ENCODE measurements at regions not wholly inside any gene's neighbourhood (a gene's known extent, or its start where the extent isn't known, plus 50 kb on each side); places are given as distances from the start of the nearest gene placed in this dataset.

GRCh38 chr2:128468186-128468920 is 149.7 kb upstream of the HS6ST1 start:
- Histone ChIP-seq H3K27ac (ENCODE audit: control insufficient read depth, insufficient read depth, low read length) (no peak overlapping the region), H3K27me3 (ENCODE audit: control insufficient read depth, extremely low read depth, insufficient read depth, low read length) (peaks cover 4% of the 10 kb centered on the region), H3K4me1 (ENCODE audit: control insufficient read depth, extremely low read depth, insufficient read depth, low read length) (no peaks in the 10 kb centered on the region), H3K79me2 (ENCODE audit: control insufficient read depth, insufficient read depth, low read length) (no peaks in the 10 kb centered on the region), H4K20me1 (ENCODE audit: control insufficient read depth, extremely low read depth, insufficient read depth, low read length) (no peaks in the 10 kb centered on the region), H3K9me1 (ENCODE audit: control insufficient read depth, extremely low read depth, insufficient read depth, low read length) (no peaks in the 10 kb centered on the region), H3K4me2 (ENCODE audit: control insufficient read depth, extremely low read depth, insufficient read depth, low read depth, low read length) (no peak overlapping the region), H3K9ac (ENCODE audit: control insufficient read depth, extremely low read depth, insufficient read depth, low read length) (no peak overlapping the region), H3K9me3 (ENCODE audit: control insufficient read depth, low read depth, low read length) (peaks cover 8% of the 10 kb centered on the region), H3K36me3 (ENCODE audit: control insufficient read depth in 2 of 2, extremely low read depth in 1 of 2, insufficient read depth in 2 of 2, low read length in 2 of 2) (no peaks in the 10 kb centered on the region), H2AFZ (ENCODE audit: control insufficient read depth, low read length) (no peak overlapping the region), H3K4me3 (ENCODE audit: control insufficient read depth in 2 of 3, extremely low read depth in 1 of 3, insufficient read depth in 2 of 3, low read depth in 1 of 3, low read length in 3 of 3) (no peak overlapping the region)
- FAIRE-seq (no peak), DNase-seq (ENCODE audit: low read depth, low spot score) (no peak)
- TF ChIP-seq EZH2 (IDR thresholded peaks at IDR 0.05; ENCODE audit: low read length) (no peak), CTCF (optimal IDR thresholded peaks at IDR 0.05 in 1 of 3, IDR thresholded peaks at IDR 0.05 in 1 of 3, conservative IDR thresholded peaks at IDR 0.05 in 1 of 3; ENCODE audit: extremely low read depth in 1 of 3, insufficient read depth in 2 of 3, low read length in 3 of 3) (no peak)
- dilution Hi-C loops (cut with MboI; ENCODE audit: extremely low pct_ligation_motif_present, low sequenced_read_pairs) = no loop called here

GRCh38 chr2:128469203-128469602 is 150.5 kb upstream of the HS6ST1 start:
- TF ChIP-seq EZH2 (IDR thresholded peaks at IDR 0.05; ENCODE audit: low read length) (no peak), CTCF (optimal IDR thresholded peaks at IDR 0.05 in 1 of 3, IDR thresholded peaks at IDR 0.05 in 1 of 3, conservative IDR thresholded peaks at IDR 0.05 in 1 of 3; ENCODE audit: extremely low read depth in 1 of 3, insufficient read depth in 2 of 3, low read length in 3 of 3) (peak; percentile 51 to 57 (median 56))
- no peaks in the 10 kb centered on the region for H3K4me1 ChIP-seq (ENCODE audit: control insufficient read depth, extremely low read depth, insufficient read depth, low read length)

More at GRCh38 chr2:128469203-128469602, 150.5 kb upstream of the HS6ST1 start:
- Histone ChIP-seq H3K4me3 (ENCODE audit: control insufficient read depth in 2 of 3, extremely low read depth in 1 of 3, insufficient read depth in 2 of 3, low read depth in 1 of 3, low read length in 3 of 3) (no peak overlapping the region), H2AFZ (ENCODE audit: control insufficient read depth, low read length) (no peak overlapping the region), H3K27me3 (ENCODE audit: control insufficient read depth, extremely low read depth, insufficient read depth, low read length) (peaks cover 12% of the 10 kb centered on the region), H3K9me1 (ENCODE audit: control insufficient read depth, extremely low read depth, insufficient read depth, low read length) (no peaks in the 10 kb centered on the region), H3K4me2 (ENCODE audit: control insufficient read depth, extremely low read depth, insufficient read depth, low read depth, low read length) (no peak overlapping the region), H4K20me1 (ENCODE audit: control insufficient read depth, extremely low read depth, insufficient read depth, low read length) (no peaks in the 10 kb centered on the region), H3K36me3 (ENCODE audit: control insufficient read depth in 2 of 2, extremely low read depth in 1 of 2, insufficient read depth in 2 of 2, low read length in 2 of 2) (no peaks in the 10 kb centered on the region), H3K27ac (ENCODE audit: control insufficient read depth, insufficient read depth, low read length) (no peak overlapping the region), H3K79me2 (ENCODE audit: control insufficient read depth, insufficient read depth, low read length) (no peaks in the 10 kb centered on the region), H3K9ac (ENCODE audit: control insufficient read depth, extremely low read depth, insufficient read depth, low read length) (no peak overlapping the region), H3K9me3 (ENCODE audit: control insufficient read depth, low read depth, low read length) (peaks cover 8% of the 10 kb centered on the region)
- no peak for FAIRE-seq
- DNase-seq (ENCODE audit: low read depth, low spot score) = no peak
- dilution Hi-C loops (cut with MboI; ENCODE audit: extremely low pct_ligation_motif_present, low sequenced_read_pairs) = no loop called here
